Mesendoderm (in vitro differentiated cells): ENCODE measurements at regions not wholly inside any gene's neighbourhood (a gene's known extent, or its start where the extent isn't known, plus 50 kb on each side); places are given as distances from the start of the nearest gene placed in this dataset.
"Not testable (repeated sequence)": the region's sequence is repeated elsewhere in the genome, so short reads cannot be mapped to it uniquely, and the experiment has no call there.

Experiments
- DNase-seq: peaks from one replicate; pipeline ENCODE4 v3.0.0; 2013
- H2AK5ac ChIP-seq: 2 replicates; pipeline ENCODE4 v1.6.1; 2013; ENCODE audit warnings: low read length, inconsistent platforms
- H2BK120ac ChIP-seq: 2 replicates; pipeline ENCODE4 v1.6.1; 2013; ENCODE audit warnings: low read depth, mild to moderate bottlenecking, low read length, moderate library complexity, mixed read lengths
- H2BK15ac ChIP-seq: replicated peaks from 2 replicates; pipeline ENCODE4 v1.6.1; 2013; ENCODE audit warnings: low read depth, mild to moderate bottlenecking, moderate library complexity
- H2BK5ac ChIP-seq: 2 replicates; pipeline ENCODE4 v1.6.1; 2013; ENCODE audit warnings: low read length, inconsistent platforms
- H3K18ac ChIP-seq: 2 replicates; pipeline ENCODE4 v1.6.1; 2013; ENCODE audit warnings: mild to moderate bottlenecking, low read length, mixed read lengths
- H3K23ac ChIP-seq: one replicate; pipeline ENCODE4 v1.6.1; 2013; ENCODE audit warnings: low read length
- H3K27ac ChIP-seq: 2 replicates; pipeline ENCODE4 v1.5.1; 2013; ENCODE audit warnings: low read depth, mild to moderate bottlenecking, inconsistent platforms, low read length, moderate library complexity
- H3K27me3 ChIP-seq: 2 replicates; pipeline ENCODE4 v1.6.1; 2013; ENCODE audit warnings: low read length, control low read depth, mild to moderate bottlenecking, inconsistent platforms; ENCODE audit not compliant: insufficient read depth, poor library complexity
- H3K36me3 ChIP-seq: 2 replicates; pipeline ENCODE4 v1.6.1; 2013; ENCODE audit warnings: low read length, inconsistent platforms; ENCODE audit not compliant: control insufficient read depth, insufficient read depth
- H3K4ac ChIP-seq: one replicate; pipeline ENCODE4 v1.6.1; 2013; ENCODE audit warnings: low read depth, mild to moderate bottlenecking, low read length, moderate library complexity
- H3K4me1 ChIP-seq: 2 replicates; pipeline ENCODE4 v1.6.1; 2013; ENCODE audit warnings: low read depth, low read length, inconsistent platforms; ENCODE audit not compliant: control insufficient read depth
- H3K4me2 ChIP-seq: 2 replicates; pipeline ENCODE4 v1.6.1; 2013; ENCODE audit warnings: low read length
- H3K4me3 ChIP-seq: 2 replicates; pipeline ENCODE4 v1.5.1; 2013; ENCODE audit warnings: mild to moderate bottlenecking, low read length
- H3K56ac ChIP-seq: one replicate; pipeline ENCODE4 v1.6.1; 2013; ENCODE audit warnings: low read length
- H3K79me1 ChIP-seq: 2 replicates; pipeline ENCODE4 v1.6.1; 2013; ENCODE audit warnings: low read length, inconsistent platforms
- H3K79me2 ChIP-seq: 2 replicates; pipeline ENCODE4 v1.6.1; 2013; ENCODE audit warnings: mild to moderate bottlenecking, low read length; ENCODE audit not compliant: control insufficient read depth, insufficient read depth
- H3K9ac ChIP-seq: 2 replicates; pipeline ENCODE4 v1.6.1; 2013; ENCODE audit warnings: low read length, inconsistent platforms
- H4K5ac ChIP-seq: one replicate; pipeline ENCODE4 v1.6.1; 2013; ENCODE audit warnings: low read length
- H4K8ac ChIP-seq: one replicate; pipeline ENCODE4 v1.6.1; 2013; ENCODE audit warnings: low read depth, mild to moderate bottlenecking, control low read depth, low read length, moderate library complexity
- WGBS: extraction: QIAGEN DNeasy Blood & Tissue Kit; methylation state at CpG from one replicate; pipeline ENCODE4 v1.1.7; 2013; ENCODE audit warnings: low lambda C conversion rate, missing lambda C conversion rate; ENCODE audit not compliant: insufficient coverage; ENCODE audit errors: extremely low coverage; 5-methylcytosine and 5-hydroxymethylcytosine counted together

- WGBS, result no CpG with 5 or more reads among the region's 34 CpGs
- not testable (repeated sequence) for H3K18ac ChIP-seq, H3K36me3 ChIP-seq, H3K79me2 ChIP-seq, H3K4me2 ChIP-seq, DNase-seq, H4K5ac ChIP-seq, H3K56ac ChIP-seq, H3K4me3 ChIP-seq, H3K9ac ChIP-seq, H3K79me1 ChIP-seq, H2BK5ac ChIP-seq, H2BK15ac ChIP-seq, H3K4me1 ChIP-seq, H3K27ac ChIP-seq, H3K23ac ChIP-seq, H2BK120ac ChIP-seq, H4K8ac ChIP-seq, H2AK5ac ChIP-seq, H3K27me3 ChIP-seq, H3K4ac ChIP-seq
These were observed 160.2 kb downstream of the TMEM121 start for GRCh38 chr14:105686462-105687170.

GRCh38 chr14:105687171-105688022 is 161.0 kb downstream of the TMEM121 start:
- H4K8ac ChIP-seq, H3K18ac ChIP-seq, H2AK5ac ChIP-seq, H2BK15ac ChIP-seq, DNase-seq, H3K79me2 ChIP-seq, H3K27me3 ChIP-seq, H3K4ac ChIP-seq, H3K4me3 ChIP-seq, H3K4me1 ChIP-seq, H3K9ac ChIP-seq, H3K79me1 ChIP-seq, H3K27ac ChIP-seq, H2BK5ac ChIP-seq, H3K36me3 ChIP-seq, H4K5ac ChIP-seq, H3K23ac ChIP-seq, H2BK120ac ChIP-seq, H3K4me2 ChIP-seq, H3K56ac ChIP-seq: not testable (repeated sequence)
- no CpG with 5 or more reads among the region's 23 CpGs for WGBS

- not testable (repeated sequence) for H3K4me2 ChIP-seq, DNase-seq, H3K27me3 ChIP-seq, H3K56ac ChIP-seq, H3K36me3 ChIP-seq, H4K8ac ChIP-seq, H3K27ac ChIP-seq, H3K79me2 ChIP-seq, H3K4me1 ChIP-seq, H3K4ac ChIP-seq, H2AK5ac ChIP-seq, H3K79me1 ChIP-seq, H2BK5ac ChIP-seq, H2BK15ac ChIP-seq, H3K4me3 ChIP-seq, H3K9ac ChIP-seq, H4K5ac ChIP-seq, H2BK120ac ChIP-seq, H3K18ac ChIP-seq, H3K23ac ChIP-seq
- WGBS, result no CpG with 5 or more reads among the region's 11 CpGs
These were observed 161.6 kb downstream of the TMEM121 start for GRCh38 chr14:105688023-105688351.

- H3K18ac ChIP-seq, H3K79me2 ChIP-seq, H3K4ac ChIP-seq, H2BK120ac ChIP-seq, H3K36me3 ChIP-seq, DNase-seq, H2BK5ac ChIP-seq, H3K9ac ChIP-seq, H3K4me2 ChIP-seq, H4K5ac ChIP-seq, H3K4me3 ChIP-seq, H3K27ac ChIP-seq, H3K27me3 ChIP-seq, H3K23ac ChIP-seq, H2BK15ac ChIP-seq, H3K4me1 ChIP-seq, H2AK5ac ChIP-seq, H3K79me1 ChIP-seq, H4K8ac ChIP-seq, H3K56ac ChIP-seq: not testable (repeated sequence)
- 100% methylated on average over 2 of the region's 4 CpGs for WGBS
These were observed 162.4 kb downstream of the TMEM121 start for GRCh38 chr14:105688664-105689221.

- Histone ChIP-seq H3K4ac (no peak overlapping the region), H2BK15ac (no peak overlapping the region), H3K4me2 (no peak overlapping the region), H3K79me1 (no peaks in the 10 kb centered on the region), H3K18ac (no peak overlapping the region), H3K9ac (no peak overlapping the region), H2AK5ac (no peak overlapping the region), H2BK5ac (no peak overlapping the region), H3K27me3 (no peaks in the 10 kb centered on the region), H3K56ac (no peak overlapping the region), H3K23ac (no peak overlapping the region), H3K79me2 (no peaks in the 10 kb centered on the region), H3K27ac (no peak overlapping the region), H3K36me3 (no peaks in the 10 kb centered on the region), H3K4me3 (no peak overlapping the region), H2BK120ac (no peak overlapping the region), H4K5ac (no peak overlapping the region), H4K8ac (no peak overlapping the region), H3K4me1 (no peaks in the 10 kb centered on the region)
- WGBS, result 100% methylated on average over 1 of the region's 1 CpG
- DNase-seq, result no peak
These were observed 163.3 kb downstream of the TMEM121 start for GRCh38 chr14:105689722-105690121.
